ENCODE measurements at regions not wholly inside any gene's neighbourhood (a gene's known extent, or its start where the extent isn't known, plus 50 kb on each side); places are given as distances from the start of the nearest gene placed in this dataset.

GRCh38 chr3:177318559-177318958, 121.3 kb upstream of the TBL1XR1 start (continued):
- TF ChIP-seq CHD7 (IDR thresholded peaks at IDR 0.05; ENCODE audit: insufficient replicate concordance, low read length) (no peak), GTF2F1 (IDR thresholded peaks at IDR 0.05; ENCODE audit: borderline replicate concordance, low read depth, low read length) (no peak), CTCF (IDR thresholded peaks at IDR 0.05; ENCODE audit: control extremely low read depth in 1 of 3, insufficient read depth in 1 of 3, low read depth in 1 of 3, low read length in 3 of 3) (no peak), ATF3 (IDR thresholded peaks at IDR 0.05; ENCODE audit: insufficient read depth, low read depth, low read length) (no peak), HDAC2 (IDR thresholded peaks at IDR 0.05; ENCODE audit: borderline replicate concordance in 1 of 2, low read depth in 2 of 2, low read length in 2 of 2) (no peak), JUND (IDR thresholded peaks at IDR 0.05; ENCODE audit: low read length) (no peak), YY1 (IDR thresholded peaks at IDR 0.05; ENCODE audit: low read depth, low read length) (no peak), RNF2 (IDR thresholded peaks at IDR 0.05; ENCODE audit: borderline replicate concordance, low read depth, low read length, missing control alignments, poor library complexity, severe bottlenecking) (no peak)
